HUES48 (cell line): ENCODE measurements at regions not wholly inside any gene's neighbourhood (a gene's known extent, or its start where the extent isn't known, plus 50 kb on each side); places are given as distances from the start of the nearest gene placed in this dataset.

Source experiments
- H3K27ac ChIP-seq: one replicate; pipeline ENCODE4 v1.7.0; 2013; ENCODE audit warnings: low read depth, low read length, inconsistent platforms
- H3K27me3 ChIP-seq: 2 replicates; pipeline ENCODE4 v1.6.1; 2013; ENCODE audit warnings: mild to moderate bottlenecking, low read length; ENCODE audit not compliant: control insufficient read depth, insufficient read depth
- H3K36me3 ChIP-seq: 2 replicates; pipeline ENCODE4 v1.6.1; 2013; ENCODE audit warnings: low read length; ENCODE audit not compliant: control insufficient read depth, insufficient read depth
- H3K4me1 ChIP-seq: 2 replicates; pipeline ENCODE4 v1.6.1; 2013; ENCODE audit warnings: mild to moderate bottlenecking, low read length; ENCODE audit not compliant: control insufficient read depth, insufficient read depth
- H3K4me3 ChIP-seq: 2 replicates; pipeline ENCODE4 v1.5.1; 2013; ENCODE audit warnings: mild to moderate bottlenecking, low read depth, low read length
- H3K9ac ChIP-seq: 2 replicates; pipeline ENCODE4 v1.6.1; 2013; ENCODE audit warnings: mild to moderate bottlenecking, low read depth, low read length, moderate library complexity
- H3K9me3 ChIP-seq: 2 replicates; pipeline ENCODE4 v1.6.1; 2013; ENCODE audit warnings: low read length; ENCODE audit not compliant: control insufficient read depth, insufficient read depth

DNA sequence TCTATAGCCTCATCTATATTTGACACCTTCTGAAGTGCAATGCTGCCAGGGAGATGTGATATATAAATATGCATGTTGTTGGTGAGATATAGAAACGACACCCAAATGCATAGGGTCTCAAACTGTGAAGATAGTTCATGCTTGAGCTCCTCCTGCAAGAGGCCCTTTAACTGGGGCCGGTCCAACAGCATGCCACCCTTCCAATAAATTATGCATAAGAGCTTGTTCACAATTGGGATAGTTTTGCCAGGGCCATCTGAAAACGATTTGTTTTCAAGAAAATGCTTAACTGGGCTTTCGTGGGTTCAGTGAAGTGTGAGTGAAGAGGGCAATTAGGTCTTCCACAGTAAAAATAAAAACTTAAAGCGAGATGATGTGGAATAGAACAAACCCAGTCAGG lies 424.2 kb upstream of the WWC1 start:
- Histone ChIP-seq H3K36me3 (no peaks in the 10 kb centered on the region), H3K9ac (no peak overlapping the region), H3K4me3 (no peak overlapping the region), H3K4me1 (no peaks in the 10 kb centered on the region), H3K9me3 (no peaks in the 10 kb centered on the region), H3K27me3 (no peaks in the 10 kb centered on the region), H3K27ac (no peak overlapping the region)

DNA sequence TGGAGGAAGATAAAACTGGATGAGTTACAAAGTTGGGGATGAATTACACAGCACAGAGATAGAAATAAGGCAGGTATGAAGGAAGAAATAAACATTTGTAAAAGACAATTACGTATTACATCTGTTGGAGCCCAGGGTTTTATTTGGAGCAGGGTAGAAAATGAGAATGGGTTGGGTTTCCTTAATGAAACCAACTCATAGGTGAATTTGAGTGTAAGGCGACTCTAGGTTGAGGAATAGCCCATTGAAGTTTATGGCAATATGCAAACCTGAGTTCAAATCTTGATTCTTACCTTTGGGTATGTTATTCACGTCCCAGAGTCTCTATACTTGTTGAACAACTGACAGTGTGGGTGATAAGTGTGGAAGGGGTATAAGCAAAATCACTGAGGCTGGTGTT lies 422.3 kb upstream of the WWC1 start:
- Histone ChIP-seq H3K4me1 (no peaks in the 10 kb centered on the region), H3K27me3 (no peaks in the 10 kb centered on the region), H3K27ac (no peak overlapping the region), H3K4me3 (no peak overlapping the region), H3K36me3 (no peaks in the 10 kb centered on the region), H3K9ac (no peak overlapping the region), H3K9me3 (no peaks in the 10 kb centered on the region)

DNA sequence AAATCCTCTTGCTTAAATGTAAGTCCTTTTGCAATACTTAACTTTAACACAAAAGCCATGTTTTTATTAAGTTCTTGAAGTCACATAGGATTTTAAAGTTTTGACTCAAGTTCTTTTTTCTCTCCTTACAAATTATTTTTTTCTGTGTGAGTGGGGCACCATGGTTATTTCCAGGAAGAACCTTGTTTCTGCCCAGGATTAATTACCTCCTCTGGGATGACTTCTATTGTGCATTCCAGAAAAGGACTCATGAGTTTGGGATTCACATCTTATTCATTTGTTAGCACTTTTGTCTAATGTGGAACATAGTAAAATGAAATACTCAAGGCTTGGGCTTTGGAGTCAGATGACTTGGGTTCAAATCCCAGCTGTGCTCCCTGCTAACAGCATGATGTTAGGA lies 421.4 kb upstream of the WWC1 start:
- Histone ChIP-seq H3K36me3 (no peaks in the 10 kb centered on the region), H3K4me3 (no peak overlapping the region), H3K9ac (no peak overlapping the region), H3K27me3 (no peaks in the 10 kb centered on the region), H3K9me3 (no peaks in the 10 kb centered on the region), H3K27ac (no peak overlapping the region), H3K4me1 (no peaks in the 10 kb centered on the region)

DNA sequence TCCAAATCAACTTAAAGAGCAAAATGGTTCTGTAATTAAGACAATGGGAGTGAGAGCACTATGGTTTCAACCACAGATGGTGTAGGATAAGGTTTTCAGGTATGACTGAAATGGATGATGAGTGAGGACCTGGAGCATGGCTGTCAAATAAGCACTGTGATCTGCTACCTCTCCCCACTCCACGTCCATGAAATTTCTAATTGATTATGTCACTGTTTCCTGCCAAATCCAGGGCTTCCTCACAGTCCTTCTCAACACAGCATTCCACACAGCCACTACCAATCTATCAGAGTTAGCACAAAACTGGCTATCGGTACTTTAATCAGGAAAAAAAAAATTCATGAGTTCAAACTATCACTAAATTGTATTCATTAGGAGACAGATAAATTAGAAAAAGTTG lies 420.4 kb upstream of the WWC1 start:
- Histone ChIP-seq H3K9me3 (no peaks in the 10 kb centered on the region), H3K27ac (no peak overlapping the region), H3K9ac (no peak overlapping the region), H3K36me3 (no peaks in the 10 kb centered on the region), H3K27me3 (no peaks in the 10 kb centered on the region), H3K4me3 (no peak overlapping the region), H3K4me1 (no peaks in the 10 kb centered on the region)

DNA sequence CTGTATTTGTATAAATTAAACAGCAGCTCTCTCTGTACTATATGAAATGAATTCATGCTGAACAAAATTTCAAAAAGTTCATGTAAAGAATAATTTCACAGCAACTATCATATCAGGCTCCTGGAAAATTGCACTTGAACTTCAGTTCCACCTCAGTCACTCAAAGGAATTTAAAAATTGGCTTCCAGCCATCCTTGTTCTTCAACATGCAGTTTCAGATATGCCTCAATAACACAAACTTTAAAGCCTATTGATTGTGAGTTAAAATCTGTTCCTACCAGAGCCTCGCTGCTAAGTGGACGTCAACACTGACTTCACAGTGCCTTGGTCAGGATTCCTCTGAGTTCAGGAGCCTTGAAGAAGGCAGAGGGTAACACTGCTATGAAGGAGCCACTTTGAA lies 418.7 kb upstream of the WWC1 start:
- Histone ChIP-seq H3K9me3 (no peaks in the 10 kb centered on the region), H3K4me1 (no peaks in the 10 kb centered on the region), H3K4me3 (no peak overlapping the region), H3K27ac (no peak overlapping the region), H3K36me3 (no peaks in the 10 kb centered on the region), H3K9ac (no peak overlapping the region), H3K27me3 (no peaks in the 10 kb centered on the region)

DNA sequence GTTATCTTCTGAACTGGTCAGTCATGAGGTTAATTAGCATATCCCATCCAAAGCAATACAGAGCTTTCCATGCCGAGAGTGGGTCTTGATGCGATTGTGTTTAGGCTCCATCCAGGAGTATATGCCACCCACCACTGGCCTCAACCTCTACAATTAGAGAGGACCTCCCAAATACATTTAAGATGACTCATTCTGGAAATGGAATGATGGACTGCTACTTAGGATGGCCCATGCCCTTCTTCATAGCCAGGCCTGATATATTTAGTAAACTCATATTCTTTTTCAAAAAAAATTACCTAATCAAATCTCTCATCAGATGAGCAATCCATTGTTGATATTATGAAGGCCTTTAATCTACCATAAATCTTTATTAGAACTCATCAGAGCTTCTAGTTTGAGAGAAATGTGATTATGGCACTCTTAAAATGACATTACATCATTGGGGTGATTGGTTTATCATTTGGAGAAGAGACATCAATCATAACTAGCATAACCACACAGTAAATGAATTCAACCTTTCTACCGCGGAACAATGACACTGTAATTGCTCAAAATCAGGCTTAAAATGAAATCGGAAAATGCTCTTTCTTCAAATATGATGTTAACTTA lies 414.2 kb upstream of the WWC1 start:
- Histone ChIP-seq H3K4me3 (no peak overlapping the region), H3K9ac (no peak overlapping the region), H3K36me3 (no peaks in the 10 kb centered on the region), H3K9me3 (no peaks in the 10 kb centered on the region), H3K27ac (no peak overlapping the region), H3K27me3 (no peaks in the 10 kb centered on the region), H3K4me1 (no peaks in the 10 kb centered on the region)

DNA sequence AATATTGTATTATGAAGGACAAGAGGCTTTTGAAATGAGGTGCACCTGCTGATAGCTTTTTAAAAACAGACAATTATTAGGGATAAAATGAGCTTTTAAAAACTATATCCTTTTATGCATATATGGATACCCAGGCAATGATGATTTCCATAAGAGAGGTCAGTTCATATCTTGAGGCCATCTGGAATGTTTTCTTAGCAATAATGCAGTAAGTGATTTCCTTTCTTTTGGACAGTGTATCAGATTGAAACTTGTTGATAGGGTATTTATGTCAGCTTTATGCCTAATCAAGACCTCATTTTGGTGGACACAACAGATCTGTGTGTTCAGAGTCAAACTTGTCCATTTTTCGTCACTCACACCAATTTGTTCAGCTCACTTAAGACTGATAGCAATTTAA lies 413.5 kb upstream of the WWC1 start:
- Histone ChIP-seq H3K9me3 (no peaks in the 10 kb centered on the region), H3K27me3 (no peaks in the 10 kb centered on the region), H3K27ac (no peak overlapping the region), H3K9ac (no peak overlapping the region), H3K4me3 (no peak overlapping the region), H3K36me3 (no peaks in the 10 kb centered on the region), H3K4me1 (no peaks in the 10 kb centered on the region)

DNA sequence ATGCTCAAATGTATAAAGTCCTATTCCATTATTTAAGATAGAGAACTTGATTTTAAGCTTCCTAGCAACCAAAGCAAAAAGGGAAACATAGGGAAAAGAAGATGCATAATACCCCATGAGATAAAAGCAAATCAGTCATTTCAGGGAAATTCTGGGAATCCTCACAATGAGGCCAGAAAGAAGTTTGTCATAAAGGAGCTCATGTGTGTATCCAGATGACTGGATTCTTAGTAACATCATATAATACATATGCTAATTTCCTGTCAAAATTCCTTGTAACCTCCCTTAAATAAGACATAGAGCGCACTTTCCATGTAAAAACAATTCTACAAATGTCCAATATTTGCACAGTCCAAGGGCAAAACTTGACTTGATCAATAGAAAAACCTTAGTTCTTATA lies 411.0 kb upstream of the WWC1 start:
- Histone ChIP-seq H3K4me1 (peaks cover 5% of the 10 kb centered on the region; the same call in 1 of the 2 replicates), H3K27me3 (no peaks in the 10 kb centered on the region), H3K9ac (no peak overlapping the region), H3K27ac (no peak overlapping the region), H3K9me3 (no peaks in the 10 kb centered on the region), H3K36me3 (no peaks in the 10 kb centered on the region), H3K4me3 (no peak overlapping the region)

DNA sequence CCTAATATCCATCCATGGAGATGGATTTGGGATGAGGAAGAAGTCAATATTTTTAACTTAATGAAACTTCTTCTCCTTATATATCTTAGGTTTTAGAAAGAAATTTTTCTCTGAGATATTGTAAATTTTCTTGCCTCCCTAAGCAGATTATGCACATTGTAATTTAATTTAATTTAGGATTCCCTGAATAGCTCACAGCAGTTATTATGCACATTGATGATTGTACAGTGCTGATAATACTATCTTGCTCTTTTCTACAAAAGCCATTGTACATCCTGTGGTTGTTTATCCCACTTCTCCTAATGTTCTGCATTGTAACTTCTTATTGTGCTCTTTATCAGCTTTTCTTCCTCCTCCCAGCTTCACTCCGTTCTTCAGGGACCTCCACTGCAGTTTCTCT lies 410.4 kb upstream of the WWC1 start:
- H3K27me3 ChIP-seq: no peaks in the 10 kb centered on the region
- H3K4me3 ChIP-seq: no peak overlapping the region
- H3K9me3 ChIP-seq: no peaks in the 10 kb centered on the region
- H3K27ac ChIP-seq: no peak overlapping the region
- no peak overlapping the region for H3K9ac ChIP-seq
- H3K36me3 ChIP-seq: no peaks in the 10 kb centered on the region
- peaks cover 5% of the 10 kb centered on the region; the same call in 1 of the 2 replicates for H3K4me1 ChIP-seq

DNA sequence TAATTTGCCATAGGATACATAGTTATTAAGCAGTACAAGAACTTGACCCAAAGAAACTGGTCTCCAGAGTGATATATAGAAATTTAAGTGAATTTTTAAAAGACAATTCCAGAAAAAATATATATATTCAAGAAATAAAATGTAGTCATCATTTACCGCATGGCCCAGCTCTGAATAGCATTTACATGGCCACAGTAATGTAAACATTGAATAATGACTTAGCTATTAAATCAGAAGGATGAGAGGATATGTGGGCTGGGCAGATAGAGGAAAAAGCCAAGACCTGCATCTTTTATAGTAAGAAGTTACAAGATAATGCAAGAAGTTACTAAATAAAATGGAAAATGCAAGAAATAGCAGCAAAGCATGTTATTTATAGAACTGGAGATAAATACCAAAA lies 405.2 kb upstream of the WWC1 start:
- H3K36me3 ChIP-seq: no peaks in the 10 kb centered on the region
- H3K27ac ChIP-seq: no peak overlapping the region
- no peaks in the 10 kb centered on the region for H3K9me3 ChIP-seq
- no peak overlapping the region for H3K9ac ChIP-seq
- H3K4me1 ChIP-seq: peaks cover 25% of the 10 kb centered on the region
- peaks cover 3% of the 10 kb centered on the region; the same call in 1 of the 2 replicates for H3K27me3 ChIP-seq
- no peak overlapping the region for H3K4me3 ChIP-seq

DNA sequence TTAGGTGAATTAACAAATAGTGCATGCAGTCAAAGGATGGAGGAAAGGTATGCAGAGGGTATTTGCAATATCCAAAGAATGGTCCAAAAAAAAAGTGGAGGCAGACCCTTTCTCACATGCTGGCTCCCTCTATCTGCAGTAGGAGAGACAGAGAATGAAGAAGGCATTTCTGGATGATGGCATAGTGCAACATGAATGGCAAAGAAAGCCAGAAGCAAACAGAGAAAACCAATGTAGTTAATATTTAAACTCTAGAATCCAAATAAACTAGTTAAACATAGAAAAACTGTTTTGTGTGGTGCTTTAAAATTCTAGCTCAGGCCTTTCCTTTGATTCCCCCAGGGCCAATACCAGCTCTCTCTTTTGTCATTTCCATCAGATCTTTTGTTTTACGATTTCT lies 403.1 kb upstream of the WWC1 start:
- peaks cover 25% of the 10 kb centered on the region for H3K4me1 ChIP-seq
- H3K36me3 ChIP-seq: no peaks in the 10 kb centered on the region
- H3K4me3 ChIP-seq: no peak overlapping the region

DNA sequence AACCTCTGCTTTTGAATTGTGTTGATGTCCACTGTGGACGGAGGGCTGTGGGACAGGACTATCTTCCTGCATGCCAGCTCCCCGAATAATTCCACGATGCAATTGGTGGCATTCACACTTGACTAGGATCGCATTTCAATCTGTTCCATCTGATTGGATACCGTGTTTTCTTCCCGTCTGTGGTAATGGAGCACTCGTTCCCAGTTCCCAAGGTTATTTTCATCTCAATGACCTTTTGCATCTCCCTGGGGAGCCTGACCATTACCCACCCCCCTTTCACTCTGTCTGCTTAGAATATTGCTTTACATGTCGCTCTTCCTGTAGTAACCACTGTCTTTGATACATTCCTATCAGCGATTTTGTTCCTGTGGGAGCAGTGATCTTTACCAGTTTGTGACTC lies 402.2 kb upstream of the WWC1 start:
- Histone ChIP-seq H3K9me3 (no peaks in the 10 kb centered on the region), H3K27ac (no peak overlapping the region), H3K27me3 (peaks cover 3% of the 10 kb centered on the region; the same call in 1 of the 2 replicates), H3K4me1 (peaks cover 25% of the 10 kb centered on the region), H3K4me3 (no peak overlapping the region), H3K36me3 (no peaks in the 10 kb centered on the region), H3K9ac (no peak overlapping the region)

More for the DNA sequence above, 403.1 kb upstream of the WWC1 start:
- Histone ChIP-seq H3K27me3 (peaks cover 3% of the 10 kb centered on the region; the same call in 1 of the 2 replicates), H3K9me3 (no peaks in the 10 kb centered on the region), H3K27ac (no peak overlapping the region), H3K9ac (no peak overlapping the region)
